WERI-Rb-1 (cell line): ENCODE measurements at regions not wholly inside any gene's neighbourhood (a gene's known extent, or its start where the extent isn't known, plus 50 kb on each side); places are given as distances from the start of the nearest gene placed in this dataset.
"Not testable (repeated sequence)": the region's sequence is repeated elsewhere in the genome, so short reads cannot be mapped to it uniquely, and the experiment has no call there.

ENCODE experiments used
- DNase-seq: peaks from one replicate; pipeline ENCODE4 v3.0.0-alpha.2; 2020
- H3K27ac ChIP-seq: fragments of 250-450 bp; sonication (Bioruptor Pico); 2 replicates; pipeline ENCODE4 v1.5.1; 2020; ENCODE audit warnings: mild to moderate bottlenecking, moderate library complexity
- H3K27me3 ChIP-seq: fragments of 250-450 bp; sonication (Bioruptor Pico); 2 replicates; pipeline ENCODE4 v1.5.1; 2021; ENCODE audit warnings: mild to moderate bottlenecking, low read depth, moderate library complexity; ENCODE audit not compliant: insufficient read depth, severe bottlenecking
- H3K36me3 ChIP-seq: fragments of 250-450 bp; sonication (Bioruptor Pico); 2 replicates; pipeline ENCODE4 v1.5.1; 2020; ENCODE audit warnings: mild to moderate bottlenecking, moderate library complexity
- H3K4me3 ChIP-seq: 2 replicates; pipeline ENCODE4 v1.5.1; 2011; ENCODE audit warnings: low read depth, mild to moderate bottlenecking, control low read depth, low read length
- H3K9me3 ChIP-seq: fragments of 250-450 bp; sonication (Bioruptor Pico); 2 replicates; pipeline ENCODE4 v1.5.1; 2021; ENCODE audit warnings: mild to moderate bottlenecking, moderate library complexity; ENCODE audit not compliant: severe bottlenecking
- TF ChIP-seq, protein P1 (sequence below): IDR thresholded peaks from 2 replicates; pipeline ENCODE4 v1.5.1; 2011; ENCODE audit warnings: low read depth, mild to moderate bottlenecking, control low read depth, inconsistent platforms, low read length

DNA sequence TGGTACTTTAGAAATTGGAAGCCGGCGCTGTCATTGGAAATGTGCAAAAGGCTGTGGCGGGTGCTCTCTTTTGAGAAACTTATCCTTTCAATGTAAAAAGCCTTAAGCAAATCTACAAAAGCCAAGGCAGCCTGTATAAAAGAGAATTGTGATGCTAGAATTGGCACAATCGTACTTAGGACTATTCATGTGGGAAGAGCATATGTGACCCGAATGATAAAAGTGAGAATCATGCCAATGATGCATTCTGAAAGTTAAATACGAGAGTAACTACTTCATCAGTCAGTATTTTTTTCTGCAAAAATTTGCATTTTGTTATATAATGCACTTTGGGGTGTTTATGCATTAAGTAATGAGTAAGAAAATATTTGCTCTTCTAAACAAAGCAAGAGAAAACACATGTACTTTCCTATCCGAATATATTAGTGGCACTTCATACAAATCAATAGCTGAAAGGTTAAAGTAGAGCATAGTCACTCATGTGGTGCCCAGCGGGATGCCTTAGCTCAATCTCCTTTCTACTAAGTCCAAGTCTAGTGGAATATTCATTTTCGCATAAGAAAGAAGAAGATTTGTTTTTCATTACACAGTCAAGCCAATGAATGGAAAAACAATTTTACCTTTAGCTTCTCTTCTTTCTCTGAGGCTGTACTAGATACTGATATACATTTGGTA lies 1256.6 kb upstream of the B3GALT2 start:
- TF ChIP-seq, protein P1, sequence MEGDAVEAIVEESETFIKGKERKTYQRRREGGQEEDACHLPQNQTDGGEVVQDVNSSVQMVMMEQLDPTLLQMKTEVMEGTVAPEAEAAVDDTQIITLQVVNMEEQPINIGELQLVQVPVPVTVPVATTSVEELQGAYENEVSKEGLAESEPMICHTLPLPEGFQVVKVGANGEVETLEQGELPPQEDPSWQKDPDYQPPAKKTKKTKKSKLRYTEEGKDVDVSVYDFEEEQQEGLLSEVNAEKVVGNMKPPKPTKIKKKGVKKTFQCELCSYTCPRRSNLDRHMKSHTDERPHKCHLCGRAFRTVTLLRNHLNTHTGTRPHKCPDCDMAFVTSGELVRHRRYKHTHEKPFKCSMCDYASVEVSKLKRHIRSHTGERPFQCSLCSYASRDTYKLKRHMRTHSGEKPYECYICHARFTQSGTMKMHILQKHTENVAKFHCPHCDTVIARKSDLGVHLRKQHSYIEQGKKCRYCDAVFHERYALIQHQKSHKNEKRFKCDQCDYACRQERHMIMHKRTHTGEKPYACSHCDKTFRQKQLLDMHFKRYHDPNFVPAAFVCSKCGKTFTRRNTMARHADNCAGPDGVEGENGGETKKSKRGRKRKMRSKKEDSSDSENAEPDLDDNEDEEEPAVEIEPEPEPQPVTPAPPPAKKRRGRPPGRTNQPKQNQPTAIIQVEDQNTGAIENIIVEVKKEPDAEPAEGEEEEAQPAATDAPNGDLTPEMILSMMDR = no peak
- H3K9me3 ChIP-seq = no peaks in the 10 kb centered on the region

DNA sequence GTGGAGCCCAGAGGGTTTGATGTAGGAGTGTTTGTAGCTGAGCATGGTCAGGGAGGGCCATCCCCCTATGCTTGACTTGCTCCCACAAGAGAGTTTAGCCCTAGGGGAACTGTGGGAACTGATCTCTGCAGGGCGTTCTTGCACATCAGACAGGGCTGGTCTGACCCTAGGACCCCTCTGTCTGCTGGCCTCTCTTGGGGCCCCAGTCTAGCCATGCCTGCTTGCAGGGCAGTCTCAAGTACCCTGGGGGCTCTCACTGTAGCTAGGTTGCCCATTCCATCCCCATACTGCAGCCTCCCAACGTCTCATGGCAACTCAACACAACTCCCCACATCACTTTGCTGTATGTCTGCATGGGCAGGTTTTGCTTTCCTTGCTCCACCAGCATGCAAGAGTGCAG lies 1250.7 kb upstream of the B3GALT2 start:
- TF ChIP-seq, protein P1 = no peak
- Histone ChIP-seq H3K4me3 (no peak overlapping the region), H3K9me3 (no peaks in the 10 kb centered on the region), H3K36me3 (no peaks in the 10 kb centered on the region), H3K27ac (no peak overlapping the region), H3K27me3 (no peaks in the 10 kb centered on the region)
- DNase-seq = no peak

More for the DNA sequence above, 1256.6 kb upstream of the B3GALT2 start:
- H3K27ac ChIP-seq = no peak overlapping the region
- no peaks in the 10 kb centered on the region for H3K36me3 ChIP-seq
- no peak overlapping the region for H3K4me3 ChIP-seq
- no peaks in the 10 kb centered on the region for H3K27me3 ChIP-seq
- DNase-seq = no peak

DNA sequence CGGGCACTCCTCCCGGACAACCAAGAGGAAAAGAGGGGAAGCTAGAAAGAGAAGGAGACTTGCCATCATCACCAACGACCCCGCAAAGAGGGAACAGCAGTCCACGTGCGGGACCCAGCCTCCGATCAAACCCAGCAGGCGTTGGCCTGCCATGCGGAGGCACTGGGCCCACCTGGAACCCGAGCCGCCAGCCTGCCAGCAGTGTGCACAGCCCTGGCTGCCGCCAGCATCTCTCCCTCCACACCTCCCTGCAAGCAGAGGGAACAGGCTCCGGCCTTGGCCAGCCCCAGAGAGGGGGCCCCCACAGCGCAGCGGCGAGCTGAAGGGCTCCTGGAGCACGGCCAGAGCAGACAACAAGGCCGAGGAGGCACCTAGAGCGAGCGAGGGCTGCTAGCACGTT lies 1244.7 kb upstream of the B3GALT2 start:
- Histone ChIP-seq H3K4me3 (no peak overlapping the region), H3K36me3 (no peaks in the 10 kb centered on the region), H3K27ac (no peak overlapping the region), H3K27me3 (no peaks in the 10 kb centered on the region), H3K9me3 (peaks cover 5% of the 10 kb centered on the region)
- TF ChIP-seq, protein P1 = no peak
- DNase-seq = no peak

DNA sequence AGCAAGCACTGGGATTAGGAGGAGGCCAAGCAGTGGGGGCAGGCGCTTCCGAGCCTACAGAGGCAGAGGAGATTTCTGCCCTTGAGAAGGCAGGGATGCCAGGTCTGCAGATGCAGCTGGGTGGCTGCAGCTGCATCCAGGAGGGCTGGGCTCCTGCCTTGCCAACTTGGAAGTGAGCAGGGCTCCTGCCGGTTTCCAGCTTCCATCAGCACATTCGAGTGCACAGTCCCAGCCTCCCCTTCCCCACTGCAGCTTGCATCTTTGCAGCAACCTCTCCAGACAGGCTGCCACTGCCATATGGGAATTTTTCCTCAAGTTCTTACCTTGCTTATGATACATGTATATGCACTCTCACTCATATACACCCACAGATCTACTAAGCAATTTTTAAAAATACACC lies 1234.3 kb upstream of the B3GALT2 start:
- Histone ChIP-seq H3K9me3 (peaks cover 14% of the 10 kb centered on the region), H3K27ac (no peak overlapping the region), H3K36me3 (no peaks in the 10 kb centered on the region), H3K27me3 (no peaks in the 10 kb centered on the region), H3K4me3 (no peak overlapping the region)
- TF ChIP-seq, protein P1 = no peak
- no peak for DNase-seq

- no peak for DNase-seq
- no peak overlapping the region for H3K27ac ChIP-seq
- H3K4me3 ChIP-seq = no peak overlapping the region
- TF ChIP-seq, protein P1 = no peak
- H3K27me3 ChIP-seq = no peaks in the 10 kb centered on the region
- peaks cover 14% of the 10 kb centered on the region for H3K9me3 ChIP-seq
- H3K36me3 ChIP-seq = no peaks in the 10 kb centered on the region
Measured at GRCh38 chr1:194419721-194420120, 1233.3 kb upstream of the B3GALT2 start.

GRCh38 chr1:194410756-194411155 lies 1224.3 kb upstream of the B3GALT2 start:
- Histone ChIP-seq H3K4me3 (no peak overlapping the region), H3K27me3 (no peaks in the 10 kb centered on the region), H3K36me3 (no peaks in the 10 kb centered on the region), H3K9me3 (no peaks in the 10 kb centered on the region), H3K27ac (no peak overlapping the region)
- no peak for DNase-seq
- TF ChIP-seq, protein P1 = no peak

DNA sequence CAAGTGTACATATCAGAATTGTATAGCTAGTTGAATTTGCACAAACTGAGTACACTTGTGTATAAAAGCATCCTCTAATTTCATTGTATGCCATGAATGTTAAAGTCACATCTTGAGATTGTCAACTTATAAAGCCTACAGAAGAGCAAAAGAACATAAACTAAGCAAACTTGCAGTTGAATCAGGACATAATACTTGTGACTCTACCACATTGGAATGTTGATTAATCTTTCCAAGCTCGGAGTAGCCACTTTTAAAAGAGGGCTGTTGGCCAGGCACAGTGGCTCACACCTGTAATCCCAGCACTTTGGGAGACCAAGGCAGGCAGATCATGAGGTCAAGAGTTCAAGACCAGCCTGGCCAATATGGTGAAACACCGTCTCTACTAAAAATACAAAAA lies 1220.8 kb upstream of the B3GALT2 start:
- DNase-seq, H3K36me3 ChIP-seq, H3K27me3 ChIP-seq, H3K9me3 ChIP-seq, H3K4me3 ChIP-seq, H3K27ac ChIP-seq: not testable (repeated sequence)
